DND-41 (cell line): ENCODE measurements at regions not wholly inside any gene's neighbourhood (a gene's known extent, or its start where the extent isn't known, plus 50 kb on each side); places are given as distances from the start of the nearest gene placed in this dataset.

Experiments
- ATAC-seq: fragments of 200-7000 bp; cut with Tn5 transposase; 3 replicates; pipeline ENCODE4 v1.9.1; 2021; ENCODE audit warnings: low read depth; ENCODE audit not compliant: insufficient read depth
- DNase-seq: peaks from one replicate; pipeline ENCODE4 v3.0.0-alpha.2; 2020
- H2AFZ ChIP-seq: 2 replicates; pipeline ENCODE4 v1.6.0; 2012; ENCODE audit warnings: low read depth, low read length
- H3K27ac ChIP-seq: 2 replicates; pipeline ENCODE4 v1.5.1; 2012; ENCODE audit warnings: low read length, inconsistent platforms
- H3K27me3 ChIP-seq: fragments of 200-600 bp; sonication (generic); 2 replicates; pipeline ENCODE4 v1.6.0; 2012; ENCODE audit warnings: low read length, mild to moderate bottlenecking, inconsistent platforms; ENCODE audit not compliant: insufficient read depth, poor library complexity
- H3K36me3 ChIP-seq: 2 replicates; pipeline ENCODE4 v1.5.1; 2012; ENCODE audit warnings: low read length, inconsistent platforms; ENCODE audit not compliant: insufficient read depth
- H3K4me1 ChIP-seq: 2 replicates; pipeline ENCODE4 v1.5.1; 2012; ENCODE audit warnings: mild to moderate bottlenecking, low read length; ENCODE audit not compliant: insufficient read depth
- H3K4me2 ChIP-seq: 2 replicates; pipeline ENCODE4 v1.6.0; 2012; ENCODE audit warnings: mild to moderate bottlenecking, moderate library complexity, low read length, inconsistent platforms; ENCODE audit not compliant: insufficient read depth
- H3K4me3 ChIP-seq, 2 experiments: fragments of 200-600 bp in 1 of 2; shearing (Covaris generic) in 1 of 2; 2 replicates each; pipeline ENCODE4 v1.5.1; 2012 to 2016; ENCODE audit warnings: inconsistent platforms in 2 of 2, low read length in 2 of 2, mild to moderate bottlenecking in 2 of 2, low read depth in 1 of 2, moderate library complexity in 1 of 2
- H3K79me2 ChIP-seq: 2 replicates; pipeline ENCODE4 v1.6.0; 2012; ENCODE audit warnings: low read length, inconsistent platforms; ENCODE audit not compliant: insufficient read depth
- H3K9ac ChIP-seq: 2 replicates; pipeline ENCODE4 v1.6.0; 2012; ENCODE audit warnings: low read depth, mild to moderate bottlenecking, inconsistent platforms, low read length, moderate library complexity
- H3K9me3 ChIP-seq: 2 replicates; pipeline ENCODE4 v1.5.1; 2012; ENCODE audit warnings: low read length, moderate library complexity, mild to moderate bottlenecking, inconsistent platforms; ENCODE audit not compliant: insufficient read depth, severe bottlenecking
- H4K20me1 ChIP-seq: 2 replicates; pipeline ENCODE4 v1.6.0; 2012; ENCODE audit warnings: low read length; ENCODE audit not compliant: insufficient read depth
- CTCF ChIP-seq: IDR thresholded peaks from 2 replicates; pipeline ENCODE4 v1.5.1; 2012; ENCODE audit warnings: borderline replicate concordance, low read length, moderate library complexity, mild to moderate bottlenecking; ENCODE audit not compliant: poor library complexity, severe bottlenecking; ENCODE audit errors: extremely low read depth
- EZH2 ChIP-seq: IDR thresholded peaks from 3 replicates; pipeline ENCODE4 v1.6.1; 2012; ENCODE audit warnings: borderline replicate concordance, low read depth, mild to moderate bottlenecking, moderate library complexity, low read length, inconsistent platforms; ENCODE audit not compliant: severe bottlenecking

GRCh38 chr2:41759880-41760279 lies 287.9 kb upstream of the PKDCC start:
- TF ChIP-seq EZH2 (no peak), CTCF (no peak)
- ATAC-seq, result no peak
- Histone ChIP-seq H3K4me1 (no peaks in the 10 kb centered on the region), H3K9me3 (no peaks in the 10 kb centered on the region), H3K27ac (no peak overlapping the region), H3K4me2 (no peak overlapping the region), H3K36me3 (no peaks in the 10 kb centered on the region), H3K27me3 (no peaks in the 10 kb centered on the region), H3K9ac (no peak overlapping the region), H4K20me1 (no peaks in the 10 kb centered on the region), H3K79me2 (no peaks in the 10 kb centered on the region), H3K4me3 (no peak overlapping the region), H2AFZ (no peak overlapping the region)
- DNase-seq, result no peak

GRCh38 chr2:41763141-41763540 lies 284.7 kb upstream of the PKDCC start:
- DNase-seq (no peak), ATAC-seq (no peak)
- H3K79me2 ChIP-seq, result no peaks in the 10 kb centered on the region
- H3K4me1 ChIP-seq, result no peaks in the 10 kb centered on the region
- H4K20me1 ChIP-seq, result no peaks in the 10 kb centered on the region
- no peaks in the 10 kb centered on the region for H3K36me3 ChIP-seq
- no peak for TF ChIP-seq CTCF
- TF ChIP-seq EZH2, result no peak
- H3K4me2 ChIP-seq, result no peak overlapping the region
- H3K27ac ChIP-seq, result no peak overlapping the region
- no peaks in the 10 kb centered on the region for H3K9me3 ChIP-seq
- no peak overlapping the region for H3K9ac ChIP-seq
- H3K27me3 ChIP-seq, result no peaks in the 10 kb centered on the region
- H2AFZ ChIP-seq, result no peak overlapping the region
- no peak overlapping the region for H3K4me3 ChIP-seq

- Histone ChIP-seq H4K20me1 (no peaks in the 10 kb centered on the region), H3K9me3 (no peaks in the 10 kb centered on the region), H3K27ac (no peak overlapping the region), H3K4me2 (no peak overlapping the region), H2AFZ (no peak overlapping the region), H3K4me3 (no peak overlapping the region), H3K36me3 (no peaks in the 10 kb centered on the region), H3K27me3 (no peaks in the 10 kb centered on the region), H3K4me1 (no peaks in the 10 kb centered on the region), H3K9ac (no peak overlapping the region), H3K79me2 (no peaks in the 10 kb centered on the region)
- no peak for DNase-seq
- TF ChIP-seq EZH2 (no peak), CTCF (no peak)
- ATAC-seq, result no peak
Measured at GRCh38 chr2:41764131-41764530, 283.7 kb upstream of the PKDCC start.

- no peak for DNase-seq
- Histone ChIP-seq H3K27me3 (no peaks in the 10 kb centered on the region), H3K79me2 (no peaks in the 10 kb centered on the region), H3K4me3 (no peak overlapping the region), H2AFZ (no peak overlapping the region), H3K9me3 (no peaks in the 10 kb centered on the region), H3K4me2 (no peak overlapping the region), H3K27ac (no peak overlapping the region), H3K36me3 (no peaks in the 10 kb centered on the region), H4K20me1 (no peaks in the 10 kb centered on the region), H3K4me1 (no peaks in the 10 kb centered on the region), H3K9ac (no peak overlapping the region)
- no peak for TF ChIP-seq EZH2
- peak; percentile 22 for TF ChIP-seq CTCF
- no peak for ATAC-seq
Measured at GRCh38 chr2:41764919-41765318, 282.9 kb upstream of the PKDCC start.
